ENCODE measurements at regions not wholly inside any gene's neighbourhood (a gene's known extent, or its start where the extent isn't known, plus 50 kb on each side); places are given as distances from the start of the nearest gene placed in this dataset.

GRCh38 chr10:21041763-21042458 is 144.8 kb upstream of the NEBL start:
- TF ChIP-seq CTCF (IDR thresholded peaks at IDR 0.05), result no peak
- no peak for TF ChIP-seq EP300 (IDR thresholded peaks at IDR 0.05; ENCODE audit: low read depth)
- TF ChIP-seq POLR2A (IDR thresholded peaks at IDR 0.05), result no peak
